ENCODE measurements at regions not wholly inside any gene's neighbourhood (a gene's known extent, or its start where the extent isn't known, plus 50 kb on each side); places are given as distances from the start of the nearest gene placed in this dataset.

DNA sequence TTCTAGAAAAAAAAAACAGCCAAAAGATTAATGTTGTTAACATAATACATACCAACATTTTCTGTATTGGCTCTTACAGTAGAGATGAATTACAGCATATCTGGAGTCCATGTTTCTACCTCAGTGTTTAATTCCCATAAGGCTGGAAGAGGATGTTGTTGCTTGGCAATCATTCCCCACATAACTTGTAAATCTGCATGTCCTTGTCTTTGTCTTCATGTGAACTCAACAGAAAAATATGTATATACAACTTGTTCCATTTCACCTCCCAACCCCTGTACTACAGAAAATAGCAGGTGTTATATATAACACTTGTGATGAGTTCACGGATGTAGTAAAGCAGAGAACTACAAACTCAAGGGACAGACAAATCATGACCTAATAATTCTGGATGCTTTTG lies 160.9 kb upstream of the SEMA3C start:
- TF ChIP-seq, protein P1, sequence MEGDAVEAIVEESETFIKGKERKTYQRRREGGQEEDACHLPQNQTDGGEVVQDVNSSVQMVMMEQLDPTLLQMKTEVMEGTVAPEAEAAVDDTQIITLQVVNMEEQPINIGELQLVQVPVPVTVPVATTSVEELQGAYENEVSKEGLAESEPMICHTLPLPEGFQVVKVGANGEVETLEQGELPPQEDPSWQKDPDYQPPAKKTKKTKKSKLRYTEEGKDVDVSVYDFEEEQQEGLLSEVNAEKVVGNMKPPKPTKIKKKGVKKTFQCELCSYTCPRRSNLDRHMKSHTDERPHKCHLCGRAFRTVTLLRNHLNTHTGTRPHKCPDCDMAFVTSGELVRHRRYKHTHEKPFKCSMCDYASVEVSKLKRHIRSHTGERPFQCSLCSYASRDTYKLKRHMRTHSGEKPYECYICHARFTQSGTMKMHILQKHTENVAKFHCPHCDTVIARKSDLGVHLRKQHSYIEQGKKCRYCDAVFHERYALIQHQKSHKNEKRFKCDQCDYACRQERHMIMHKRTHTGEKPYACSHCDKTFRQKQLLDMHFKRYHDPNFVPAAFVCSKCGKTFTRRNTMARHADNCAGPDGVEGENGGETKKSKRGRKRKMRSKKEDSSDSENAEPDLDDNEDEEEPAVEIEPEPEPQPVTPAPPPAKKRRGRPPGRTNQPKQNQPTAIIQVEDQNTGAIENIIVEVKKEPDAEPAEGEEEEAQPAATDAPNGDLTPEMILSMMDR (conservative IDR thresholded peaks at IDR 0.05; ENCODE audit: low read length), result no peak
- no peak for TF ChIP-seq EZH2phosphoT487 (IDR thresholded peaks at IDR 0.05; ENCODE audit: borderline replicate concordance)
